C4-2B (cell line): ENCODE measurements at regions not wholly inside any gene's neighbourhood (a gene's known extent, or its start where the extent isn't known, plus 50 kb on each side); places are given as distances from the start of the nearest gene placed in this dataset.

Experiments used
- H3K27ac ChIP-seq: fragments of 450-650 bp; 2 replicates; pipeline ENCODE4 v1.5.1; 2017
- CTCF ChIP-seq: fragments of 450-650 bp; conservative IDR thresholded peaks from 2 replicates; pipeline ENCODE4 v1.5.1; 2017; ENCODE audit warnings: mild to moderate bottlenecking
- ZFX ChIP-seq: fragments of 450-650 bp; IDR thresholded peaks from 2 replicates; pipeline ENCODE4 v1.6.1; 2017

- no peak overlapping the region for H3K27ac ChIP-seq
- TF ChIP-seq ZFX (no peak), CTCF (no peak)
Measured at GRCh38 chr13:56009418-56009817, 1131.3 kb upstream of the PRR20A start.

- TF ChIP-seq ZFX (no peak), CTCF (no peak)
- H3K27ac ChIP-seq, result no peak overlapping the region
Measured at GRCh38 chr13:56012644-56013043, 1128.1 kb upstream of the PRR20A start.

- TF ChIP-seq CTCF (no peak), ZFX (no peak)
- H3K27ac ChIP-seq, result no peak overlapping the region
Measured at GRCh38 chr13:56015919-56016318, 1124.8 kb upstream of the PRR20A start.

- TF ChIP-seq ZFX (no peak), CTCF (no peak)
- no peak overlapping the region for H3K27ac ChIP-seq
Measured at GRCh38 chr13:56019606-56020005, 1121.1 kb upstream of the PRR20A start.

GRCh38 chr13:56020425-56020824, 1120.3 kb upstream of the PRR20A start:
- no peak overlapping the region for H3K27ac ChIP-seq
- TF ChIP-seq ZFX, result no peak
- TF ChIP-seq CTCF, result no peak

GRCh38 chr13:56039992-56040391, 1100.7 kb upstream of the PRR20A start:
- TF ChIP-seq CTCF (no peak), ZFX (no peak)
- no peak overlapping the region for H3K27ac ChIP-seq

GRCh38 chr13:56066321-56066720, 1074.4 kb upstream of the PRR20A start:
- H3K27ac ChIP-seq, result no peak overlapping the region
- TF ChIP-seq ZFX (no peak), CTCF (no peak)
